WERI-Rb-1 (cell line): ENCODE measurements at regions not wholly inside any gene's neighbourhood (a gene's known extent, or its start where the extent isn't known, plus 50 kb on each side); places are given as distances from the start of the nearest gene placed in this dataset.

Experiments
- DNase-seq: peaks from one replicate; pipeline ENCODE4 v3.0.0-alpha.2; 2020
- H3K27ac ChIP-seq: fragments of 250-450 bp; sonication (Bioruptor Pico); 2 replicates; pipeline ENCODE4 v1.5.1; 2020; ENCODE audit warnings: mild to moderate bottlenecking, moderate library complexity
- H3K27me3 ChIP-seq: fragments of 250-450 bp; sonication (Bioruptor Pico); 2 replicates; pipeline ENCODE4 v1.5.1; 2021; ENCODE audit warnings: mild to moderate bottlenecking, low read depth, moderate library complexity; ENCODE audit not compliant: insufficient read depth, severe bottlenecking
- H3K36me3 ChIP-seq: fragments of 250-450 bp; sonication (Bioruptor Pico); 2 replicates; pipeline ENCODE4 v1.5.1; 2020; ENCODE audit warnings: mild to moderate bottlenecking, moderate library complexity
- H3K4me3 ChIP-seq: 2 replicates; pipeline ENCODE4 v1.5.1; 2011; ENCODE audit warnings: low read depth, mild to moderate bottlenecking, control low read depth, low read length
- H3K9me3 ChIP-seq: fragments of 250-450 bp; sonication (Bioruptor Pico); 2 replicates; pipeline ENCODE4 v1.5.1; 2021; ENCODE audit warnings: mild to moderate bottlenecking, moderate library complexity; ENCODE audit not compliant: severe bottlenecking
- CTCF ChIP-seq: IDR thresholded peaks from 2 replicates; pipeline ENCODE4 v1.5.1; 2011; ENCODE audit warnings: low read depth, mild to moderate bottlenecking, control low read depth, inconsistent platforms, low read length

- H3K27ac ChIP-seq: no peak overlapping the region
- H3K4me3 ChIP-seq: no peak overlapping the region
- no peak for DNase-seq
- no peak for TF ChIP-seq CTCF
- H3K27me3 ChIP-seq: no peaks in the 10 kb centered on the region
- H3K9me3 ChIP-seq: no peaks in the 10 kb centered on the region
- H3K36me3 ChIP-seq: no peaks in the 10 kb centered on the region
Observed at GRCh38 chr14:86166541-86166940, 636.6 kb downstream of the FLRT2 start.

- Histone ChIP-seq H3K36me3 (no peaks in the 10 kb centered on the region), H3K27ac (no peak overlapping the region), H3K27me3 (no peaks in the 10 kb centered on the region), H3K4me3 (no peak overlapping the region), H3K9me3 (no peaks in the 10 kb centered on the region)
- TF ChIP-seq CTCF: 0 out of 2 replicates have a peak, but pooled peaks have one; percentile 32
- no peak for DNase-seq
Observed at GRCh38 chr14:86153480-86153879, 623.5 kb downstream of the FLRT2 start.

- no peak for DNase-seq
- TF ChIP-seq CTCF: no peak
- H3K36me3 ChIP-seq: no peaks in the 10 kb centered on the region
- no peak overlapping the region for H3K27ac ChIP-seq
- H3K4me3 ChIP-seq: no peak overlapping the region
- no peaks in the 10 kb centered on the region for H3K9me3 ChIP-seq
- no peaks in the 10 kb centered on the region for H3K27me3 ChIP-seq
Observed at GRCh38 chr14:86143248-86143647, 613.3 kb downstream of the FLRT2 start.

GRCh38 chr14:86141966-86142365, 612.0 kb downstream of the FLRT2 start:
- no peak for TF ChIP-seq CTCF
- Histone ChIP-seq H3K4me3 (no peak overlapping the region), H3K27me3 (no peaks in the 10 kb centered on the region), H3K36me3 (no peaks in the 10 kb centered on the region), H3K9me3 (no peaks in the 10 kb centered on the region), H3K27ac (no peak overlapping the region)
- DNase-seq: no peak

GRCh38 chr14:86129426-86129825, 599.5 kb downstream of the FLRT2 start:
- H3K4me3 ChIP-seq: no peak overlapping the region
- TF ChIP-seq CTCF: no peak
- H3K36me3 ChIP-seq: no peaks in the 10 kb centered on the region
- no peaks in the 10 kb centered on the region for H3K27me3 ChIP-seq
- no peaks in the 10 kb centered on the region for H3K9me3 ChIP-seq
- no peak for DNase-seq
- H3K27ac ChIP-seq: no peak overlapping the region

GRCh38 chr14:86124328-86124727, 594.4 kb downstream of the FLRT2 start:
- Histone ChIP-seq H3K27me3 (no peaks in the 10 kb centered on the region), H3K9me3 (no peaks in the 10 kb centered on the region), H3K36me3 (no peaks in the 10 kb centered on the region), H3K27ac (no peak overlapping the region), H3K4me3 (no peak overlapping the region)
- no peak for TF ChIP-seq CTCF
- no peak for DNase-seq
